ENCODE measurements at regions not wholly inside any gene's neighbourhood (a gene's known extent, or its start where the extent isn't known, plus 50 kb on each side); places are given as distances from the start of the nearest gene placed in this dataset.
"Not testable (repeated sequence)": the region's sequence is repeated elsewhere in the genome, so short reads cannot be mapped to it uniquely, and the experiment has no call there.

GRCh38 chr1:195754874-195755273, 853.4 kb downstream of the KCNT2 start:
- no peak for DNase-seq (ENCODE audit: low read depth in 2 of 2)

GRCh38 chr1:195754303-195754702, 853.9 kb downstream of the KCNT2 start:
- DNase-seq (ENCODE audit: low read depth in 2 of 2), result no peak

GRCh38 chr1:195748969-195749368, 859.3 kb downstream of the KCNT2 start:
- no peak for DNase-seq (ENCODE audit: low read depth in 2 of 2)

- DNase-seq (ENCODE audit: low read depth in 2 of 2), result no peak
Observed at GRCh38 chr1:195745189-195746010, 862.8 kb downstream of the KCNT2 start.

GRCh38 chr1:195744256-195744655, 864.0 kb downstream of the KCNT2 start:
- DNase-seq (ENCODE audit: low read depth in 2 of 2), result no peak

GRCh38 chr1:195740862-195741261, 867.4 kb downstream of the KCNT2 start:
- no peak for DNase-seq (ENCODE audit: low read depth in 2 of 2)

GRCh38 chr1:195738966-195739650, 869.1 kb downstream of the KCNT2 start:
- DNase-seq (ENCODE audit: low read depth in 2 of 2), result no peak

GRCh38 chr1:195735140-195735539, 873.1 kb downstream of the KCNT2 start:
- DNase-seq (ENCODE audit: low read depth in 2 of 2), result no peak

GRCh38 chr1:195733826-195734225, 874.4 kb downstream of the KCNT2 start:
- no peak for DNase-seq (ENCODE audit: low read depth in 2 of 2)

GRCh38 chr1:195733408-195733807, 874.8 kb downstream of the KCNT2 start:
- no peak for DNase-seq (ENCODE audit: low read depth in 2 of 2)

- DNase-seq (ENCODE audit: low read depth in 2 of 2), result no peak
Observed at GRCh38 chr1:195731385-195731784, 876.9 kb downstream of the KCNT2 start.

- no peak for DNase-seq (ENCODE audit: low read depth in 2 of 2)
Observed at GRCh38 chr1:195723796-195724194, 884.4 kb downstream of the KCNT2 start.

GRCh38 chr1:195722852-195723795, 885.1 kb downstream of the KCNT2 start:
- DNase-seq (ENCODE audit: low read depth in 2 of 2), result not testable (repeated sequence)

- not testable (repeated sequence) for DNase-seq (ENCODE audit: low read depth in 2 of 2)
Observed at GRCh38 chr1:195722146-195722545, 886.1 kb downstream of the KCNT2 start.

- DNase-seq (ENCODE audit: low read depth in 2 of 2), result no peak
Observed at GRCh38 chr1:195721210-195721971, 886.8 kb downstream of the KCNT2 start.

GRCh38 chr1:195717651-195718050, 890.6 kb downstream of the KCNT2 start:
- no peak for DNase-seq (ENCODE audit: low read depth in 2 of 2)

GRCh38 chr1:195715652-195716051, 892.6 kb downstream of the KCNT2 start:
- DNase-seq (ENCODE audit: low read depth in 2 of 2), result no peak

- no peak for DNase-seq (ENCODE audit: low read depth in 2 of 2)
Observed at GRCh38 chr1:195714248-195714647, 894.0 kb downstream of the KCNT2 start.

- no peak for DNase-seq (ENCODE audit: low read depth in 2 of 2)
Observed at GRCh38 chr1:195709821-195710220, 898.4 kb downstream of the KCNT2 start.

GRCh38 chr1:195704028-195704427, 904.2 kb downstream of the KCNT2 start:
- no peak for DNase-seq (ENCODE audit: low read depth in 2 of 2)

- no peak for DNase-seq (ENCODE audit: low read depth in 2 of 2)
Observed at GRCh38 chr1:195701149-195701548, 907.1 kb downstream of the KCNT2 start.
